Hepatocyte (in vitro differentiated cells): ENCODE measurements at regions not wholly inside any gene's neighbourhood (a gene's known extent, or its start where the extent isn't known, plus 50 kb on each side); places are given as distances from the start of the nearest gene placed in this dataset.

Source experiments
- CTCF ChIP-seq: fragments of 200-600 bp; sonication (generic); IDR thresholded peaks from 2 replicates; pipeline ENCODE4 v1.5.1; 2016; ENCODE audit warnings: antibody characterized with exemption, mild to moderate bottlenecking; ENCODE audit not compliant: poor library complexity
- EZH2phosphoT487 ChIP-seq: fragments of 200-600 bp; sonication (generic); IDR thresholded peaks from one replicate; pipeline ENCODE4 v1.6.1; 2018; ENCODE audit warnings: antibody characterized with exemption, mild to moderate bottlenecking, low read depth, moderate library complexity; ENCODE audit not compliant: unreplicated experiment, severe bottlenecking

- TF ChIP-seq CTCF (no peak), EZH2phosphoT487 (no peak)
These were observed 523.3 kb upstream of the SYT4 start for GRCh38 chr18:43800584-43800983.
